ENCODE measurements at regions not wholly inside any gene's neighbourhood (a gene's known extent, or its start where the extent isn't known, plus 50 kb on each side); places are given as distances from the start of the nearest gene placed in this dataset.

DNA sequence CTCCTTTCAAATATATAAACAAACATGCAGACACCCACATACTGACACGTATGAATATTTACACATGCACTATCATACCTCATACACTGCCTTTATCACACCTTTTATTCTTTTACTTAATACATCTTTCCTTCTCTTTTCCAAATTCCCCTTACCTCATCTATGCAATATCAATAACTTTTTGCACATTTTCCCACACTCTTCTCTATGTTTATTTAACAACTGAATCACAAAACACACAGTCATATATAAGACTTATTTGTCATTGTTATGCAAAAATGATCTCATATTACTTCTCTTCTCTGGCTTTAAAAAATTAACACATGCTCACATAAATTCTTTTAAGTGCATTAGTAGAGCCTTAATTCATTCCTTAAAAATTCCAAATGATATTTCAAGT, 461.4 kb downstream of the DIPK2A start:
- TF ChIP-seq, protein P1, sequence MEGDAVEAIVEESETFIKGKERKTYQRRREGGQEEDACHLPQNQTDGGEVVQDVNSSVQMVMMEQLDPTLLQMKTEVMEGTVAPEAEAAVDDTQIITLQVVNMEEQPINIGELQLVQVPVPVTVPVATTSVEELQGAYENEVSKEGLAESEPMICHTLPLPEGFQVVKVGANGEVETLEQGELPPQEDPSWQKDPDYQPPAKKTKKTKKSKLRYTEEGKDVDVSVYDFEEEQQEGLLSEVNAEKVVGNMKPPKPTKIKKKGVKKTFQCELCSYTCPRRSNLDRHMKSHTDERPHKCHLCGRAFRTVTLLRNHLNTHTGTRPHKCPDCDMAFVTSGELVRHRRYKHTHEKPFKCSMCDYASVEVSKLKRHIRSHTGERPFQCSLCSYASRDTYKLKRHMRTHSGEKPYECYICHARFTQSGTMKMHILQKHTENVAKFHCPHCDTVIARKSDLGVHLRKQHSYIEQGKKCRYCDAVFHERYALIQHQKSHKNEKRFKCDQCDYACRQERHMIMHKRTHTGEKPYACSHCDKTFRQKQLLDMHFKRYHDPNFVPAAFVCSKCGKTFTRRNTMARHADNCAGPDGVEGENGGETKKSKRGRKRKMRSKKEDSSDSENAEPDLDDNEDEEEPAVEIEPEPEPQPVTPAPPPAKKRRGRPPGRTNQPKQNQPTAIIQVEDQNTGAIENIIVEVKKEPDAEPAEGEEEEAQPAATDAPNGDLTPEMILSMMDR (conservative IDR thresholded peaks at IDR 0.05 in 1 of 2, IDR thresholded peaks at IDR 0.05 in 1 of 2; ENCODE audit: extremely low read depth in 1 of 2, insufficient read depth in 1 of 2, low read depth in 1 of 2, low read length in 2 of 2): no peak
- TF ChIP-seq EZH2 (IDR thresholded peaks at IDR 0.05; ENCODE audit: borderline replicate concordance, low read length): no peak
